Activated T-cell treated with anti-CD3 and anti-CD28 coated beads, Interleukin-2, amount 50 U/mL, for 1 hour (primary cell): ENCODE measurements at regions not wholly inside any gene's neighbourhood (a gene's known extent, or its start where the extent isn't known, plus 50 kb on each side); places are given as distances from the start of the nearest gene placed in this dataset.
A peak's percentile ranks its signal among the peaks of the same experiment; 100 is the strongest.

Experiments used
- DNase-seq: peaks from one replicate; pipeline ENCODE4 v3.0.0-alpha.2; 2020

- DNase-seq = peak; percentile 59
Observed at GRCh38 chr19:29263305-29264135, 50.6 kb upstream of the UQCRFS1 start.

GRCh38 chr19:29264897-29265296, 51.9 kb upstream of the UQCRFS1 start:
- DNase-seq = no peak

GRCh38 chr19:29265436-29265835, 52.5 kb upstream of the UQCRFS1 start:
- no peak for DNase-seq

GRCh38 chr19:29266001-29266400, 53.0 kb upstream of the UQCRFS1 start:
- DNase-seq = no peak

- DNase-seq = no peak
Observed at GRCh38 chr19:29266603-29267002, 53.7 kb upstream of the UQCRFS1 start.

- DNase-seq = no peak
Observed at GRCh38 chr19:29267701-29268100, 54.8 kb upstream of the UQCRFS1 start.

GRCh38 chr19:29268103-29268502, 55.2 kb upstream of the UQCRFS1 start:
- DNase-seq = no peak

GRCh38 chr19:29268721-29269393, 55.9 kb upstream of the UQCRFS1 start:
- DNase-seq = no peak

- no peak for DNase-seq
Observed at GRCh38 chr19:29269641-29270040, 56.7 kb upstream of the UQCRFS1 start.

GRCh38 chr19:29271341-29271740, 58.4 kb upstream of the UQCRFS1 start:
- no peak for DNase-seq

GRCh38 chr19:29271911-29272310, 59.0 kb upstream of the UQCRFS1 start:
- DNase-seq = no peak

- no peak for DNase-seq
Observed at GRCh38 chr19:29273000-29273640, 60.2 kb upstream of the UQCRFS1 start.

- DNase-seq = no peak
Observed at GRCh38 chr19:29275266-29275665, 62.3 kb upstream of the UQCRFS1 start.

GRCh38 chr19:29277102-29277501, 64.2 kb upstream of the UQCRFS1 start:
- DNase-seq = peak; percentile 32

- no peak for DNase-seq
Observed at GRCh38 chr19:29278716-29279115, 65.8 kb upstream of the UQCRFS1 start.

- no peak for DNase-seq
Observed at GRCh38 chr19:29283366-29283765, 70.4 kb upstream of the UQCRFS1 start.

GRCh38 chr19:29285187-29285687, 72.3 kb upstream of the UQCRFS1 start:
- no peak for DNase-seq

GRCh38 chr19:29285878-29286277, 72.9 kb upstream of the UQCRFS1 start:
- DNase-seq = no peak

GRCh38 chr19:29287061-29287460, 74.1 kb upstream of the UQCRFS1 start:
- no peak for DNase-seq

- no peak for DNase-seq
Observed at GRCh38 chr19:29288256-29288655, 75.3 kb upstream of the UQCRFS1 start.

- no peak for DNase-seq
Observed at GRCh38 chr19:29289020-29289419, 76.1 kb upstream of the UQCRFS1 start.

GRCh38 chr19:29290853-29291252, 77.9 kb upstream of the UQCRFS1 start:
- no peak for DNase-seq

GRCh38 chr19:29292153-29292552, 79.2 kb upstream of the UQCRFS1 start:
- DNase-seq = no peak

- no peak for DNase-seq
Observed at GRCh38 chr19:29292562-29292961, 79.6 kb upstream of the UQCRFS1 start.
